ENCODE measurements at regions not wholly inside any gene's neighbourhood (a gene's known extent, or its start where the extent isn't known, plus 50 kb on each side); places are given as distances from the start of the nearest gene placed in this dataset.
"Not testable (repeated sequence)": the region's sequence is repeated elsewhere in the genome, so short reads cannot be mapped to it uniquely, and the experiment has no call there.

- TF ChIP-seq, protein P1, sequence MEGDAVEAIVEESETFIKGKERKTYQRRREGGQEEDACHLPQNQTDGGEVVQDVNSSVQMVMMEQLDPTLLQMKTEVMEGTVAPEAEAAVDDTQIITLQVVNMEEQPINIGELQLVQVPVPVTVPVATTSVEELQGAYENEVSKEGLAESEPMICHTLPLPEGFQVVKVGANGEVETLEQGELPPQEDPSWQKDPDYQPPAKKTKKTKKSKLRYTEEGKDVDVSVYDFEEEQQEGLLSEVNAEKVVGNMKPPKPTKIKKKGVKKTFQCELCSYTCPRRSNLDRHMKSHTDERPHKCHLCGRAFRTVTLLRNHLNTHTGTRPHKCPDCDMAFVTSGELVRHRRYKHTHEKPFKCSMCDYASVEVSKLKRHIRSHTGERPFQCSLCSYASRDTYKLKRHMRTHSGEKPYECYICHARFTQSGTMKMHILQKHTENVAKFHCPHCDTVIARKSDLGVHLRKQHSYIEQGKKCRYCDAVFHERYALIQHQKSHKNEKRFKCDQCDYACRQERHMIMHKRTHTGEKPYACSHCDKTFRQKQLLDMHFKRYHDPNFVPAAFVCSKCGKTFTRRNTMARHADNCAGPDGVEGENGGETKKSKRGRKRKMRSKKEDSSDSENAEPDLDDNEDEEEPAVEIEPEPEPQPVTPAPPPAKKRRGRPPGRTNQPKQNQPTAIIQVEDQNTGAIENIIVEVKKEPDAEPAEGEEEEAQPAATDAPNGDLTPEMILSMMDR (IDR thresholded peaks at IDR 0.05; ENCODE audit: low read depth, low read length) = not testable (repeated sequence)
- not testable (repeated sequence) for TF ChIP-seq EZH2phosphoT487 (IDR thresholded peaks at IDR 0.05; ENCODE audit: low read depth)
Observed at GRCh38 chr4:69017986-69018385, 66.4 kb upstream of the UGT2A3 start.
